Endothelial cell (in vitro differentiated cells): ENCODE measurements at regions not wholly inside any gene's neighbourhood (a gene's known extent, or its start where the extent isn't known, plus 50 kb on each side); places are given as distances from the start of the nearest gene placed in this dataset.

ENCODE experiments used
- DNase-seq: peaks from one replicate; pipeline ENCODE4 v3.0.0; 2021; ENCODE audit warnings: low spot score
- H3K27ac Mint-ChIP-seq: one replicate; pipeline ENCODE4 v1.8.0; 2021; ENCODE audit warnings: mixed read lengths, inconsistent platforms; ENCODE audit not compliant: unreplicated experiment
- H3K27me3 Mint-ChIP-seq: one replicate; pipeline ENCODE4 v1.8.0; 2021; ENCODE audit warnings: mild to moderate bottlenecking, moderate library complexity, mixed read lengths, inconsistent platforms; ENCODE audit not compliant: unreplicated experiment
- H3K36me3 Mint-ChIP-seq: one replicate; pipeline ENCODE4 v1.8.0; 2021; ENCODE audit warnings: mild to moderate bottlenecking, low read depth, mixed read lengths, inconsistent platforms; ENCODE audit not compliant: unreplicated experiment
- H3K4me1 Mint-ChIP-seq: one replicate; pipeline ENCODE4 v1.8.0; 2021; ENCODE audit warnings: mild to moderate bottlenecking, mixed read lengths, inconsistent platforms; ENCODE audit not compliant: unreplicated experiment
- H3K4me3 Mint-ChIP-seq: one replicate; pipeline ENCODE4 v1.8.0; 2021; ENCODE audit warnings: mild to moderate bottlenecking, mixed read lengths, inconsistent platforms; ENCODE audit not compliant: unreplicated experiment
- H3K9me3 Mint-ChIP-seq: one replicate; pipeline ENCODE4 v1.8.0; 2021; ENCODE audit warnings: mixed read lengths, inconsistent platforms; ENCODE audit not compliant: unreplicated experiment
- TF ChIP-seq, protein P1 (sequence below): fragments of 200-600 bp; sonication (generic); IDR thresholded peaks from one replicate; pipeline ENCODE4 v1.5.0; 2021; ENCODE audit warnings: antibody characterized with exemption; ENCODE audit not compliant: unreplicated experiment

- Mint-ChIP-seq H3K9me3 (no peaks in the 10 kb centered on the region), H3K4me1 (no peaks in the 10 kb centered on the region), H3K4me3 (no peak overlapping the region), H3K27me3 (no peaks in the 10 kb centered on the region), H3K36me3 (no peaks in the 10 kb centered on the region), H3K27ac (no peak overlapping the region)
- no peak for DNase-seq
- TF ChIP-seq, protein P1, sequence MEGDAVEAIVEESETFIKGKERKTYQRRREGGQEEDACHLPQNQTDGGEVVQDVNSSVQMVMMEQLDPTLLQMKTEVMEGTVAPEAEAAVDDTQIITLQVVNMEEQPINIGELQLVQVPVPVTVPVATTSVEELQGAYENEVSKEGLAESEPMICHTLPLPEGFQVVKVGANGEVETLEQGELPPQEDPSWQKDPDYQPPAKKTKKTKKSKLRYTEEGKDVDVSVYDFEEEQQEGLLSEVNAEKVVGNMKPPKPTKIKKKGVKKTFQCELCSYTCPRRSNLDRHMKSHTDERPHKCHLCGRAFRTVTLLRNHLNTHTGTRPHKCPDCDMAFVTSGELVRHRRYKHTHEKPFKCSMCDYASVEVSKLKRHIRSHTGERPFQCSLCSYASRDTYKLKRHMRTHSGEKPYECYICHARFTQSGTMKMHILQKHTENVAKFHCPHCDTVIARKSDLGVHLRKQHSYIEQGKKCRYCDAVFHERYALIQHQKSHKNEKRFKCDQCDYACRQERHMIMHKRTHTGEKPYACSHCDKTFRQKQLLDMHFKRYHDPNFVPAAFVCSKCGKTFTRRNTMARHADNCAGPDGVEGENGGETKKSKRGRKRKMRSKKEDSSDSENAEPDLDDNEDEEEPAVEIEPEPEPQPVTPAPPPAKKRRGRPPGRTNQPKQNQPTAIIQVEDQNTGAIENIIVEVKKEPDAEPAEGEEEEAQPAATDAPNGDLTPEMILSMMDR: no peak
Observed at GRCh38 chr16:16871196-16871595, 492.3 kb downstream of the NPIPA7 start.

DNA sequence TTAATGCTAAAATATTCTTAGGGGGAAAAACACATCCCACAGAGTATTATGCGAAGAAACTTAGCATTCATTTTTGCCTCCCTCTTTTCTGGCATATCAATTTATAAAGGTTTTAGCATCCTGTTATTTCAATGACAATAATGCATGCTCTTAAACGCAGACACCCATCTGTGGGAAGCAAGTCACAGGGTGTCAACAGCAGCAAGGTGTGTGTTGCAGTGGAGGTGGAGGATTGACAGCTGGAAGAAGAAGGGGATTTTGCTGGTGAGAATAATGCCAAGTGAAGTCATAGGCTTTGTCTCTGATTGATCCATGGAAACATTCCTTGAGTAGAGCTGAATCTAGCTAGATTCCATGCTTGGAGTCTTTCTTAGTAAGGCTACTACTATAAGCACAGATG lies 498.1 kb downstream of the NPIPA7 start:
- no peak for DNase-seq
- Mint-ChIP-seq H3K4me3 (no peak overlapping the region), H3K36me3 (no peaks in the 10 kb centered on the region), H3K4me1 (no peaks in the 10 kb centered on the region), H3K9me3 (no peaks in the 10 kb centered on the region), H3K27ac (no peak overlapping the region), H3K27me3 (no peaks in the 10 kb centered on the region)
- TF ChIP-seq, protein P1: no peak

DNA sequence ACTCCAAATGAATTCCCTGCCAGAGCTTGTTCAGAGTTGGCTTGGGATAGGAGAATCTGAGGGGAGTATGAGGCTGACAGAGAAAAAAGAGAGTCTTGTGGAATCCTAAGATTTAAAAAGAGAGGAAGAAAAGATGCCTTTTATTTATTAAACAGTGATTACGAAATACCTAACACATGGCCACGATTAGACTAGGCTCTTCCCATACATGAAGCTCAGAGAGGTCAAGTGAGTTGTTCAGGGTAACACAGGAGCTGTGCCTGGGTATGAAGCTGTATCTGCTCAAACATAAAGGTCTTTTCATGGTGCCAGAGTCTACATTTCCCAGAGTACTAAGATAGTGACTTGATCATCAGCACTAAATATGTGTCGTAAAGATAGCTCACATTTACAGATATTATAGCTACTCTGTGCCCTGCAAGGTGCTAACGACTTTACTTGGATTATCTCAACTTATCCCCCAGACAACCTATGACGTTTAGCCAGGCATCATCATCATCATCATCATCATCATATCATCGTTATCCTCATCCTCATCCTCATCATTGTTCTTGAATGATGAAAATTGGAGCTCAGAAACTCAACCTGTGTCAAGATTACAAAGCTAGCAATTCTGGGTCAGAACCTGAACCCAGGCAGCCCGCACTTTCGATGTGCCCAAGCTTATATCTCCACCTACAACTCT lies 500.8 kb downstream of the NPIPA7 start:
- TF ChIP-seq, protein P1: no peak
- Mint-ChIP-seq H3K36me3 (no peaks in the 10 kb centered on the region), H3K27ac (no peak overlapping the region), H3K9me3 (no peaks in the 10 kb centered on the region), H3K4me1 (no peaks in the 10 kb centered on the region), H3K27me3 (no peaks in the 10 kb centered on the region), H3K4me3 (no peak overlapping the region)
- DNase-seq: no peak

- Mint-ChIP-seq H3K27ac (no peak overlapping the region), H3K9me3 (no peaks in the 10 kb centered on the region), H3K4me3 (no peak overlapping the region)
Observed at GRCh38 chr16:16881814-16882213, 502.9 kb downstream of the NPIPA7 start.

GRCh38 chr16:16882766-16883165 lies 503.8 kb downstream of the NPIPA7 start:
- Mint-ChIP-seq H3K27ac (no peak overlapping the region), H3K36me3 (no peaks in the 10 kb centered on the region), H3K4me1 (no peaks in the 10 kb centered on the region), H3K27me3 (no peaks in the 10 kb centered on the region), H3K9me3 (no peaks in the 10 kb centered on the region), H3K4me3 (no peak overlapping the region)
- TF ChIP-seq, protein P1: no peak
- DNase-seq: no peak

More at GRCh38 chr16:16881814-16882213, 502.9 kb downstream of the NPIPA7 start:
- Mint-ChIP-seq H3K36me3 (no peaks in the 10 kb centered on the region), H3K4me1 (no peaks in the 10 kb centered on the region), H3K27me3 (no peaks in the 10 kb centered on the region)
- TF ChIP-seq, protein P1: no peak
- no peak for DNase-seq
